Hepatocyte (in vitro differentiated cells): ENCODE measurements at regions not wholly inside any gene's neighbourhood (a gene's known extent, or its start where the extent isn't known, plus 50 kb on each side); places are given as distances from the start of the nearest gene placed in this dataset.
"Not testable (repeated sequence)": the region's sequence is repeated elsewhere in the genome, so short reads cannot be mapped to it uniquely, and the experiment has no call there.

ENCODE experiments used
- DNase-seq: peaks from one replicate; pipeline ENCODE4 v3.0.0-alpha.2; 2016; ENCODE audit warnings: low spot score
- H2AFZ ChIP-seq: fragments of 200-600 bp; sonication (generic); 2 replicates; pipeline ENCODE4 v1.6.0; 2016; ENCODE audit warnings: antibody characterized with exemption, mild to moderate bottlenecking
- H3K27ac ChIP-seq: fragments of 200-600 bp; sonication (generic); 2 replicates; pipeline ENCODE4 v1.5.1; 2016; ENCODE audit warnings: mild to moderate bottlenecking
- H3K27me3 ChIP-seq: fragments of 200-600 bp; sonication (generic); 2 replicates; pipeline ENCODE4 v1.6.1; 2016
- H3K36me3 ChIP-seq: fragments of 200-600 bp; sonication (generic); replicated peaks from 2 replicates; pipeline ENCODE4 v1.5.1; 2016; ENCODE audit warnings: low read depth; ENCODE audit not compliant: insufficient read depth
- H3K4me1 ChIP-seq: fragments of 200-600 bp; sonication (generic); 2 replicates; pipeline ENCODE4 v1.5.1; 2016; ENCODE audit warnings: mild to moderate bottlenecking, moderate library complexity; ENCODE audit not compliant: insufficient read depth
- H3K4me2 ChIP-seq: fragments of 200-600 bp; sonication (generic); 2 replicates; pipeline ENCODE4 v1.6.0; 2016
- H3K4me3 ChIP-seq: fragments of 200-600 bp; sonication (generic); 2 replicates; pipeline ENCODE4 v1.5.1; 2016; ENCODE audit warnings: mild to moderate bottlenecking
- H3K79me2 ChIP-seq: fragments of 200-600 bp; sonication (generic); 2 replicates; pipeline ENCODE4 v1.6.0; 2017; ENCODE audit warnings: mild to moderate bottlenecking
- H3K9me2 ChIP-seq: fragments of 200-600 bp; sonication (generic); replicated peaks from 2 replicates; pipeline ENCODE4 v1.6.0; 2017; ENCODE audit warnings: mild to moderate bottlenecking; ENCODE audit not compliant: insufficient read depth
- H3K9me3 ChIP-seq: fragments of 200-600 bp; sonication (generic); 2 replicates; pipeline ENCODE4 v1.5.1; 2016; ENCODE audit warnings: low read depth, mild to moderate bottlenecking
- H4K20me1 ChIP-seq: fragments of 200-600 bp; sonication (generic); 2 replicates; pipeline ENCODE4 v1.6.0; 2016; ENCODE audit warnings: mild to moderate bottlenecking; ENCODE audit not compliant: insufficient read depth, poor library complexity, severe bottlenecking
- CTCF ChIP-seq: fragments of 200-600 bp; sonication (generic); IDR thresholded peaks from 2 replicates; pipeline ENCODE4 v1.5.1; 2016; ENCODE audit warnings: antibody characterized with exemption, mild to moderate bottlenecking; ENCODE audit not compliant: poor library complexity
- EZH2 ChIP-seq: fragments of 200-600 bp; sonication (generic); IDR thresholded peaks from 2 replicates; pipeline ENCODE4 v1.6.1; 2016; ENCODE audit warnings: antibody characterized with exemption, mild to moderate bottlenecking, borderline replicate concordance
- EZH2phosphoT487 ChIP-seq: fragments of 200-600 bp; sonication (generic); IDR thresholded peaks from one replicate; pipeline ENCODE4 v1.6.1; 2018; ENCODE audit warnings: antibody characterized with exemption, mild to moderate bottlenecking, low read depth, moderate library complexity; ENCODE audit not compliant: unreplicated experiment, severe bottlenecking
- WGBS: methylation state at CpG from one replicate; pipeline ENCODE4 v1.1.6; 2016; ENCODE audit warnings: low lambda C conversion rate; ENCODE audit errors: missing lambda C conversion rate; 5-methylcytosine and 5-hydroxymethylcytosine counted together

- Histone ChIP-seq H3K79me2 (no peaks in the 10 kb centered on the region), H4K20me1 (no peaks in the 10 kb centered on the region), H3K9me2 (no peaks in the 10 kb centered on the region), H3K4me1 (no peaks in the 10 kb centered on the region), H3K27ac (no peak overlapping the region), H3K4me3 (no peak overlapping the region), H3K27me3 (no peaks in the 10 kb centered on the region), H3K9me3 (no peaks in the 10 kb centered on the region), H3K36me3 (no peaks in the 10 kb centered on the region), H2AFZ (no peak overlapping the region), H3K4me2 (no peak overlapping the region)
- WGBS = 64% methylated on average over 3 of the region's 3 CpGs
- peak; percentile 12 for DNase-seq
- TF ChIP-seq EZH2 (no peak), EZH2phosphoT487 (no peak), CTCF (no peak)
Observed at GRCh38 chr12:67088401-67089118, 180.6 kb upstream of the CAND1 start.

- Histone ChIP-seq H3K9me3 (no peaks in the 10 kb centered on the region), H3K79me2 (no peaks in the 10 kb centered on the region), H3K9me2 (no peaks in the 10 kb centered on the region), H4K20me1 (no peaks in the 10 kb centered on the region), H3K27ac (no peak overlapping the region), H3K4me2 (no peak overlapping the region), H3K4me1 (no peaks in the 10 kb centered on the region), H3K4me3 (no peak overlapping the region), H3K36me3 (no peaks in the 10 kb centered on the region), H3K27me3 (no peaks in the 10 kb centered on the region), H2AFZ (no peak overlapping the region)
- TF ChIP-seq EZH2 (no peak), EZH2phosphoT487 (no peak), CTCF (no peak)
- 89% methylated on average over 3 of the region's 3 CpGs for WGBS
- peak; percentile 39 for DNase-seq
Observed at GRCh38 chr12:67091204-67091603, 178.0 kb upstream of the CAND1 start.

- Histone ChIP-seq H4K20me1 (no peaks in the 10 kb centered on the region), H3K4me2 (no peak overlapping the region), H3K4me3 (no peak overlapping the region), H3K4me1 (no peaks in the 10 kb centered on the region), H3K27ac (no peak overlapping the region), H3K36me3 (no peaks in the 10 kb centered on the region), H2AFZ (no peak overlapping the region), H3K9me2 (no peaks in the 10 kb centered on the region), H3K27me3 (no peaks in the 10 kb centered on the region), H3K79me2 (no peaks in the 10 kb centered on the region), H3K9me3 (no peaks in the 10 kb centered on the region)
- DNase-seq = no peak
- WGBS = 96% methylated on average over 1 of the region's 1 CpG
- TF ChIP-seq CTCF = no peak
- no peak for TF ChIP-seq EZH2
- no peak for TF ChIP-seq EZH2phosphoT487
Observed at GRCh38 chr12:67091678-67092077, 177.5 kb upstream of the CAND1 start.

- H4K20me1 ChIP-seq, H3K4me1 ChIP-seq, H3K9me3 ChIP-seq, H3K9me2 ChIP-seq, H3K36me3 ChIP-seq, H3K79me2 ChIP-seq, H3K4me2 ChIP-seq, H3K27me3 ChIP-seq, H2AFZ ChIP-seq, H3K4me3 ChIP-seq, DNase-seq, H3K27ac ChIP-seq: not testable (repeated sequence)
- WGBS = 82% methylated on average over 2 of the region's 2 CpGs
Observed at GRCh38 chr12:67092934-67093333, 176.2 kb upstream of the CAND1 start.
